HepG2 (cell line): ENCODE measurements at regions not wholly inside any gene's neighbourhood (a gene's known extent, or its start where the extent isn't known, plus 50 kb on each side); places are given as distances from the start of the nearest gene placed in this dataset.

ENCODE experiments used
- ATAC-seq: fragments of 200-7000 bp; cut with Tn5 transposase; 3 replicates; pipeline ENCODE4 v1.9.1; 2020; ENCODE audit warnings: mild to moderate bottlenecking, moderate library complexity
- BruUV-seq: library from RNA; stranded (reverse); fragments of 400-500 nt; replicated peaks from 2 replicates; lab custom pipeline; 2021; lab: Mats Ljungman, UMichigan
- CTCF ChIA-PET: fragments of 300-600 bp; formaldehyde crosslinking; extraction: SDS; loops from one replicate; lab custom pipeline; 2021; ENCODE audit warnings: low total read pairs, inconsistent platforms, low intra/inter-chr PET ratio; lab: Yijun Ruan, JAX
- POLR2A ChIA-PET: fragments of 350-600 bp; sonication (Branson Sonifier 250); formaldehyde crosslinking; loops from one replicate; lab custom pipeline; 2020; ENCODE audit warnings: antibody characterized with exemption, inconsistent platforms; lab: Yijun Ruan, JAX
- DNase-seq: peaks from one replicate; pipeline ENCODE4 v3.0.0-alpha.2; 2015; ENCODE audit warnings: low spot score
- FAIRE-seq: peaks from 3 replicates; lab custom pipeline; 2011; peaks lifted over from hg19 to GRCh38; lab: Jason Lieb, UNC
- H2AFZ ChIP-seq: one replicate; pipeline ENCODE4 v1.6.1; 2011; ENCODE audit warnings: low read length, inconsistent platforms
- H3K27ac ChIP-seq: fragments of 300-600 bp; 3 replicates; pipeline ENCODE4 v1.8.0; 2011; ENCODE audit warnings: mixed run types, mild to moderate bottlenecking, mixed read lengths, low read length, inconsistent platforms; ENCODE audit not compliant: insufficient read depth; ENCODE audit errors: extremely low read length
- H3K27me3 ChIP-seq, 2 experiments: fragments of 200-600 bp in 1 of 2; 2 replicates in 1 of 2; 3 replicates in 1 of 2; pipeline versions ENCODE4 v1.6.0 to v1.8.0; 2011; ENCODE audit warnings: low read length in 2 of 2, mild to moderate bottlenecking in 2 of 2, moderate library complexity in 2 of 2, inconsistent platforms in 1 of 2; ENCODE audit not compliant: insufficient read depth in 2 of 2, control insufficient read depth in 1 of 2
- H3K36me3 ChIP-seq, 2 experiments: fragments of 200-600 bp in 1 of 2; replicated peaks in 1 of 2; 2 replicates in 1 of 2; 3 replicates in 1 of 2; pipeline versions ENCODE4 v1.5.1 to v1.8.0; 2011; ENCODE audit warnings: low read length in 2 of 2, inconsistent platforms in 1 of 2; ENCODE audit not compliant: insufficient read depth in 2 of 2, control insufficient read depth in 1 of 2
- H3K4me1 ChIP-seq: 2 replicates; pipeline ENCODE4 v1.5.1; 2012; ENCODE audit warnings: low read length, inconsistent platforms; ENCODE audit not compliant: insufficient read depth
- H3K4me2 ChIP-seq: 2 replicates; pipeline ENCODE4 v1.6.0; 2011; ENCODE audit warnings: low read depth, low read length, inconsistent platforms
- H3K4me3 ChIP-seq, 3 experiments: fragments of 200-600 bp in 1 of 3; sonication (generic), shearing (Covaris generic) in 1 of 3; replicated peaks in 1 of 3; 2 replicates each; pipeline ENCODE4 v1.5.1; 2011 to 2016; ENCODE audit warnings: low read length in 3 of 3, inconsistent platforms in 2 of 3, low read depth in 2 of 3, mild to moderate bottlenecking in 2 of 3, control low read depth in 1 of 3, mixed read lengths in 1 of 3; ENCODE audit not compliant: insufficient read depth in 1 of 3
- H3K79me2 ChIP-seq: one replicate; pipeline ENCODE4 v1.6.1; 2011; ENCODE audit warnings: low read length, inconsistent platforms; ENCODE audit not compliant: insufficient read depth
- H3K9ac ChIP-seq: 2 replicates; pipeline ENCODE4 v1.6.0; 2011; ENCODE audit warnings: mild to moderate bottlenecking, low read depth, low read length, inconsistent platforms; ENCODE audit not compliant: insufficient read depth
- H3K9me3 ChIP-seq: 2 replicates; pipeline ENCODE4 v1.5.1; 2012; ENCODE audit warnings: mild to moderate bottlenecking, low read length
- H4K20me1 ChIP-seq: 2 replicates; pipeline ENCODE4 v1.6.0; 2011; ENCODE audit warnings: inconsistent platforms, mild to moderate bottlenecking, low read length, moderate library complexity; ENCODE audit not compliant: insufficient read depth
- BHLHE40 ChIP-seq: IDR thresholded peaks from 2 replicates; pipeline ENCODE4 v1.6.1; 2011; ENCODE audit warnings: low read length, improper control_type of control experiment
- DPF2 ChIP-seq: sonication (generic); formaldehyde crosslinking; IDR thresholded peaks from 2 replicates; pipeline ENCODE4 v1.4.0; 2020; ENCODE audit warnings: mild to moderate bottlenecking, low read depth, missing genetic modification reagents, borderline replicate concordance
- FIP1L1 ChIP-seq: fragments of 200-400 bp; formaldehyde crosslinking; IDR thresholded peaks from 2 replicates; pipeline ENCODE4 v1.6.1; 2018; ENCODE audit warnings: low read depth, mild to moderate bottlenecking, low read length, moderate library complexity, borderline replicate concordance; ENCODE audit not compliant: insufficient read depth
- HDAC6 ChIP-seq: fragments of 200-600 bp; sonication (generic); IDR thresholded peaks from 2 replicates; pipeline ENCODE4 v1.7.0; 2017; ENCODE audit warnings: mild to moderate bottlenecking, antibody characterized with exemption, low read length, low read depth
- KLF9 ChIP-seq: IDR thresholded peaks from 2 replicates; pipeline ENCODE4 v1.6.1; 2016; ENCODE audit warnings: low read depth
- PTBP1 ChIP-seq: fragments of 200-400 bp; formaldehyde crosslinking; IDR thresholded peaks from 2 replicates; pipeline ENCODE4 v1.6.1; 2018; ENCODE audit warnings: low read length, low read depth; ENCODE audit not compliant: poor library complexity, severe bottlenecking
- SAFB2 ChIP-seq: sonication (generic); formaldehyde crosslinking; IDR thresholded peaks from 2 replicates; pipeline ENCODE4 v1.5.1; 2020; ENCODE audit warnings: missing genetic modification reagents, low read depth, mild to moderate bottlenecking, borderline replicate concordance
- SIX1 ChIP-seq: sonication (generic); formaldehyde crosslinking; IDR thresholded peaks from 2 replicates; pipeline ENCODE4 v1.4.0; 2020; ENCODE audit warnings: missing genetic modification reagents, borderline replicate concordance
- ZNF207 ChIP-seq: fragments of 450-650 bp; IDR thresholded peaks from 2 replicates; pipeline ENCODE4 v1.6.1; 2016; ENCODE audit warnings: antibody characterized with exemption, borderline replicate concordance
- ZNF232 ChIP-seq: sonication (generic); formaldehyde crosslinking; IDR thresholded peaks from 2 replicates; pipeline ENCODE4 v1.4.0; 2020; ENCODE audit warnings: missing genetic modification reagents, borderline replicate concordance
- ZNF251 ChIP-seq: sonication (generic); formaldehyde crosslinking; IDR thresholded peaks from 2 replicates; pipeline ENCODE4 v1.9.0; 2021; ENCODE audit warnings: mild to moderate bottlenecking, missing genetic modification reagents
- ZNF260 ChIP-seq: sonication (generic); formaldehyde crosslinking; IDR thresholded peaks from 2 replicates; pipeline ENCODE4 v1.4.0; 2020; ENCODE audit warnings: missing genetic modification reagents, low read depth, mild to moderate bottlenecking, borderline replicate concordance
- ZNF383 ChIP-seq: sonication (generic); formaldehyde crosslinking; IDR thresholded peaks from 2 replicates; pipeline ENCODE4 v1.4.0; 2020; ENCODE audit warnings: missing genetic modification reagents, mild to moderate bottlenecking, borderline replicate concordance
- WGBS: methylation state at CpG from one replicate; pipeline ENCODE4 v1.1.6; 2017; ENCODE audit warnings: low lambda C conversion rate; 5-methylcytosine and 5-hydroxymethylcytosine counted together
- in situ Hi-C: cut with HindIII; loops from 2 replicates; pipeline ENCODE4 v1.10.0; 2017; ENCODE audit warnings: low pct_unique_long_range_greater_than_20kb; ENCODE audit not compliant: extremely low pct_ligation_motif_present
- intact Hi-C: fragments of 100-400 bp; cut with micrococcal nuclease; formaldehyde crosslinking; loops from one replicate; pipeline ENCODE4 v1.10.0; 2022; ENCODE audit not compliant: unreplicated experiment
- TF ChIP-seq, protein P1 (sequence below): sonication (generic); formaldehyde crosslinking; IDR thresholded peaks from 2 replicates; pipeline ENCODE4 v1.8.0; 2022; ENCODE audit warnings: mild to moderate bottlenecking, missing genetic modification reagents, moderate library complexity
- TF ChIP-seq, protein P2 (sequence below): IDR thresholded peaks from 2 replicates; pipeline ENCODE4 v1.4.0; 2020; ENCODE audit warnings: mild to moderate bottlenecking, missing genetic modification reagents
- TF ChIP-seq, protein P3 (sequence below): IDR thresholded peaks from 2 replicates; pipeline ENCODE4 v1.6.1; 2012; ENCODE audit warnings: low read depth, low read length, improper control_type of control experiment
- TF ChIP-seq, protein P4 (sequence below): IDR thresholded peaks from 2 replicates; pipeline ENCODE4 v1.6.1; 2016; ENCODE audit warnings: low read depth, borderline replicate concordance

DNA sequence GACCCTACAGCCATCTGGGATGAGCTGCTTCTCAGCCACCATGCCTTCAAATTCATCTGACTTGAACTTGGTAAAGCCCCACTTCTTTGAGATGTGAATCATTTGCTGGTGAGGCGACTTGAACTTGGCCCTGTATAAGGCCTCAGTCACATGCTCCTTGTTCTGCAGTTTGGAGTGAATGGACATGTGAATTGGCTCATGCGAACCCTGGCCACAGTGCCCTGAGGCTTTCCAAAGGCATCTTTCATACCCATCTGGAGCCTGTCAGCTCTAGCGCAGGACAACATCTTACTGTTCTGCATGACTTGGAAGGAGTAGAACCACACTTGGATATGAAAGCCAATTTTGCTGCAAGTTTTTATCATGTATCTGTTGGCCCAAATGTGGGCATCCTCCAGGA is 244.0 kb upstream of the FAM83B start:
- Histone ChIP-seq H3K79me2 (no peaks in the 10 kb centered on the region), H3K9me3 (no peaks in the 10 kb centered on the region), H3K27me3 (no peaks in the 10 kb centered on the region), H3K4me1 (no peaks in the 10 kb centered on the region), H3K27ac (no peak overlapping the region), H4K20me1 (no peaks in the 10 kb centered on the region), H3K36me3 (no peaks in the 10 kb centered on the region), H2AFZ (no peak overlapping the region), H3K4me2 (no peak overlapping the region), H3K4me3 (no peak overlapping the region), H3K9ac (no peak overlapping the region)
- in situ Hi-C loops (no loop called here), intact Hi-C loops (no loop called here)
- DNase-seq (no peak), ATAC-seq (no peak), FAIRE-seq (no peak)
- ChIA-PET POLR2A (no interaction called here), CTCF (no interaction called here)
- 35% methylated on average over 3 of the region's 3 CpGs for WGBS
- no TSS peak for BruUV-seq
- TF ChIP-seq ZNF232 (no peak), ZNF251 (CRISPR knock-in tag) (no peak), SIX1 (CRISPR knock-in tag) (no peak), ZNF207 (no peak), KLF9 (CRISPR knock-in tag) (no peak), BHLHE40 (no peak), PTBP1 (no peak), ZNF260 (CRISPR knock-in tag) (no peak), ZNF383 (CRISPR knock-in tag) (no peak), SAFB2 (CRISPR knock-in tag) (no peak), FIP1L1 (no peak), HDAC6 (no peak), DPF2 (CRISPR knock-in tag) (no peak)
- TF ChIP-seq, protein P1, sequence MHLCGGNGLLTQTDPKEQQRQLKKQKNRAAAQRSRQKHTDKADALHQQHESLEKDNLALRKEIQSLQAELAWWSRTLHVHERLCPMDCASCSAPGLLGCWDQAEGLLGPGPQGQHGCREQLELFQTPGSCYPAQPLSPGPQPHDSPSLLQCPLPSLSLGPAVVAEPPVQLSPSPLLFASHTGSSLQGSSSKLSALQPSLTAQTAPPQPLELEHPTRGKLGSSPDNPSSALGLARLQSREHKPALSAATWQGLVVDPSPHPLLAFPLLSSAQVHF: no peak
- TF ChIP-seq, protein P2, sequence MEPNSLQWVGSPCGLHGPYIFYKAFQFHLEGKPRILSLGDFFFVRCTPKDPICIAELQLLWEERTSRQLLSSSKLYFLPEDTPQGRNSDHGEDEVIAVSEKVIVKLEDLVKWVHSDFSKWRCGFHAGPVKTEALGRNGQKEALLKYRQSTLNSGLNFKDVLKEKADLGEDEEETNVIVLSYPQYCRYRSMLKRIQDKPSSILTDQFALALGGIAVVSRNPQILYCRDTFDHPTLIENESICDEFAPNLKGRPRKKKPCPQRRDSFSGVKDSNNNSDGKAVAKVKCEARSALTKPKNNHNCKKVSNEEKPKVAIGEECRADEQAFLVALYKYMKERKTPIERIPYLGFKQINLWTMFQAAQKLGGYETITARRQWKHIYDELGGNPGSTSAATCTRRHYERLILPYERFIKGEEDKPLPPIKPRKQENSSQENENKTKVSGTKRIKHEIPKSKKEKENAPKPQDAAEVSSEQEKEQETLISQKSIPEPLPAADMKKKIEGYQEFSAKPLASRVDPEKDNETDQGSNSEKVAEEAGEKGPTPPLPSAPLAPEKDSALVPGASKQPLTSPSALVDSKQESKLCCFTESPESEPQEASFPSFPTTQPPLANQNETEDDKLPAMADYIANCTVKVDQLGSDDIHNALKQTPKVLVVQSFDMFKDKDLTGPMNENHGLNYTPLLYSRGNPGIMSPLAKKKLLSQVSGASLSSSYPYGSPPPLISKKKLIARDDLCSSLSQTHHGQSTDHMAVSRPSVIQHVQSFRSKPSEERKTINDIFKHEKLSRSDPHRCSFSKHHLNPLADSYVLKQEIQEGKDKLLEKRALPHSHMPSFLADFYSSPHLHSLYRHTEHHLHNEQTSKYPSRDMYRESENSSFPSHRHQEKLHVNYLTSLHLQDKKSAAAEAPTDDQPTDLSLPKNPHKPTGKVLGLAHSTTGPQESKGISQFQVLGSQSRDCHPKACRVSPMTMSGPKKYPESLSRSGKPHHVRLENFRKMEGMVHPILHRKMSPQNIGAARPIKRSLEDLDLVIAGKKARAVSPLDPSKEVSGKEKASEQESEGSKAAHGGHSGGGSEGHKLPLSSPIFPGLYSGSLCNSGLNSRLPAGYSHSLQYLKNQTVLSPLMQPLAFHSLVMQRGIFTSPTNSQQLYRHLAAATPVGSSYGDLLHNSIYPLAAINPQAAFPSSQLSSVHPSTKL (CRISPR knock-in tag): no peak
- TF ChIP-seq, protein P3, sequence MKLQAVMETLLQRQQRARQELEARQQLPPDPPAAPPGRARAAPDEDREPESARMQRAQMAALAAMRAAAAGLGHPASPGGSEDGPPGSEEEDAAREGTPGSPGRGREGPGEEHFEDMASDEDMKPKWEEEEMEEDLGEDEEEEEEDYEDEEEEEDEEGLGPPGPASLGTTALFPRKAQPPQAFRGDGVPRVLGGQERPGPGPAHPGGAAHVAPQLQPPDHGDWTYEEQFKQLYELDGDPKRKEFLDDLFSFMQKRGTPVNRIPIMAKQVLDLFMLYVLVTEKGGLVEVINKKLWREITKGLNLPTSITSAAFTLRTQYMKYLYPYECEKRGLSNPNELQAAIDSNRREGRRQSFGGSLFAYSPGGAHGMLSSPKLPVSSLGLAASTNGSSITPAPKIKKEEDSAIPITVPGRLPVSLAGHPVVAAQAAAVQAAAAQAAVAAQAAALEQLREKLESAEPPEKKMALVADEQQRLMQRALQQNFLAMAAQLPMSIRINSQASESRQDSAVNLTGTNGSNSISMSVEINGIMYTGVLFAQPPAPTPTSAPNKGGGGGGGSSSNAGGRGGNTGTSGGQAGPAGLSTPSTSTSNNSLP: no peak
- TF ChIP-seq, protein P4, sequence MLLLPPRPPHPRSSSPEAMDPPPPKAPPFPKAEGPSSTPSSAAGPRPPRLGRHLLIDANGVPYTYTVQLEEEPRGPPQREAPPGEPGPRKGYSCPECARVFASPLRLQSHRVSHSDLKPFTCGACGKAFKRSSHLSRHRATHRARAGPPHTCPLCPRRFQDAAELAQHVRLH (CRISPR knock-in tag): no peak
